AG20443 (cell line): ENCODE measurements at regions not wholly inside any gene's neighbourhood (a gene's known extent, or its start where the extent isn't known, plus 50 kb on each side); places are given as distances from the start of the nearest gene placed in this dataset.
A peak's percentile ranks its signal among the peaks of the same experiment; 100 is the strongest.

ENCODE experiments used
- DNase-seq: peaks from one replicate; pipeline ENCODE4 v3.0.0; 2012; ENCODE audit warnings: low spot score, mixed read lengths

GRCh38 chrX:8869812-8870211, 68.6 kb upstream of the FAM9A start:
- no peak for DNase-seq

GRCh38 chrX:8868906-8869305, 67.7 kb upstream of the FAM9A start:
- peak; percentile 20 for DNase-seq

- DNase-seq = peak; percentile 36
Measured at GRCh38 chrX:8868070-8868773, 67.0 kb upstream of the FAM9A start.

GRCh38 chrX:8867406-8867805, 66.2 kb upstream of the FAM9A start:
- DNase-seq = no peak

GRCh38 chrX:8864161-8864560, 63.0 kb upstream of the FAM9A start:
- DNase-seq = no peak

GRCh38 chrX:8861908-8862307, 60.7 kb upstream of the FAM9A start:
- no peak for DNase-seq

GRCh38 chrX:8851231-8851886, 50.2 kb upstream of the FAM9A start:
- no peak for DNase-seq
